SK-N-MC (cell line): ENCODE measurements at regions not wholly inside any gene's neighbourhood (a gene's known extent, or its start where the extent isn't known, plus 50 kb on each side); places are given as distances from the start of the nearest gene placed in this dataset.
A peak's percentile ranks its signal among the peaks of the same experiment; 100 is the strongest.
"Not testable (repeated sequence)": the region's sequence is repeated elsewhere in the genome, so short reads cannot be mapped to it uniquely, and the experiment has no call there.

ENCODE experiments used
- DNase-seq: peaks from one replicate; pipeline ENCODE4 v3.0.0-alpha.2; 2011; ENCODE audit warnings: low read depth, low spot score
- H3K27ac ChIP-seq: fragments of 200-600 bp; sonication (generic); 2 replicates; pipeline ENCODE4 v1.5.1; 2016; ENCODE audit warnings: mixed run types
- H3K36me3 ChIP-seq: fragments of 200-600 bp; sonication (generic); 2 replicates; pipeline ENCODE4 v1.6.1; 2017; ENCODE audit warnings: antibody characterized with exemption, low read length, mixed read lengths; ENCODE audit not compliant: insufficient read depth
- H3K4me3 ChIP-seq: fragments of 200-600 bp; sonication (generic); 2 replicates; pipeline ENCODE4 v1.5.1; 2016
- H3K9ac ChIP-seq: fragments of 200-600 bp; sonication (generic); 2 replicates; pipeline ENCODE4 v1.8.0; 2017; ENCODE audit warnings: mixed run types, mixed read lengths; ENCODE audit not compliant: insufficient read length
- H3K9me3 ChIP-seq: fragments of 200-600 bp; sonication (generic); 2 replicates; pipeline ENCODE4 v1.6.1; 2017; ENCODE audit warnings: low read depth, mild to moderate bottlenecking, antibody characterized with exemption, low read length, moderate library complexity, mixed read lengths
- EZH2 ChIP-seq: fragments of 200-600 bp; sonication (generic); IDR thresholded peaks from one replicate; pipeline ENCODE4 v1.6.1; 2017; ENCODE audit warnings: antibody characterized with exemption
- FOXP2 ChIP-seq: optimal IDR thresholded peaks from 2 replicates; pipeline ENCODE3; 2011; ENCODE audit warnings: mild to moderate bottlenecking, moderate library complexity; ENCODE audit not compliant: insufficient read depth; ENCODE audit errors: extremely low read length, control extremely low read depth
- POLR2AphosphoS5 ChIP-seq: IDR thresholded peaks from 2 replicates; pipeline ENCODE4 v1.6.1; 2012; ENCODE audit warnings: mild to moderate bottlenecking, low read depth, low read length, borderline replicate concordance

DNA sequence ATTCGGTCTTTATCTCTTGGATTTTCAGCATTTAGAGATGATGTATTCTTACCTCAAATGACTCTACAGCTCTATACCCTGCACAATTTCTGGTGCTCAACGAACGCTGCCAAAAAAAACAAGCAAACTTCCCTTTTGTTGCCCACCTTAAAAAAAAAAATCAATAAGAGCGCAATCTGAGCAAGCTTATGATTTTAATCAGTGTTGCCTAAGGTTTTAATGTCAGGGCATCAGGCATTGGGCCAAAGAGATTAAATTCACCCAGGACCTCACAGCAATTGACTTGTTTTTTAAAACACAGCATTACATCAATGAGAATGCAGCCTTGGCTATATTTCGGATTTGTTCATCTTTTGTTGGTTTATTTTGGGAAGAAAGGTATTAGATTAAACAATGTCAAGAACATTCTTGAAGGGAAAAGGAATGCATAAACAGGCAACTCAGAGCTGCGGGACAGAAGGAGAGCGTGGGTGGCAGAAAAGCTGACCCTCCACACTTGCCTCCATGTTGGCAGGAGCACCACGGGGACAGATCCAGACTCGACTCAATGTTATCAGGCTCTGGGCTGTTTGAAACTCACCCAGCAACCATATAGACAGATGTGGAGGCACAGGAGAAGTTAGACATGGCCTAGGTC is 127.5 kb upstream of the DAPK1 start:
- no peak for DNase-seq
- Histone ChIP-seq H3K27ac (no peak overlapping the region), H3K9ac (no peak overlapping the region), H3K4me3 (no peak overlapping the region), H3K36me3 (no peaks in the 10 kb centered on the region), H3K9me3 (no peaks in the 10 kb centered on the region)
- TF ChIP-seq FOXP2 = no peak
- no peak for TF ChIP-seq EZH2
- TF ChIP-seq POLR2AphosphoS5 = no peak

DNA sequence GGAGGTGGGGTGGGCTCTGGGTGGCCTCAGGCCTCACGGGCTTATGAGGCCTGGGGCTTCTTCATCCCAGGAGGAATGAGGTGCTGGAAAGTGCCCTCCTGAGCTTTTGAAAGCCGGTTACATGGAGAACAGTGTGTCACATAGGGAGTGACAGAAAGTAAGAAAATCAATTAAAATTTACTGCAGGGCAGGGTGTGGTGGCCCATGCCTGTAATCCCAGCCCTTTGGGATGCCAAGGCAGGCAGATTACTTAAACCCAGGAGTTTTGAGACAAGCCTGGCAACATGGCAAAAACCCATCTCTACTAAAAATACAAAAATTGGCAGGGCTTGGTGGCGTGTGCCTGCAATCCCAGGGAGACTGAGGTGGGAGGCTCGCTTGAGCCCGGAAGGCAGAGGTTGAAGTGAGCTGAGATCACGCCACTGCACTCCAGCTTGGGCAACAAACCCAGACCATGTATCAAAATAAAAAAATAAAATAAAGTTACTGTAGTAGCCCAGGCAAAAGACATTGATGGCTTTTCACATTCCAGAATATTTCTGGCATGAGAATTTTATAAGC is 125.8 kb upstream of the DAPK1 start:
- H3K27ac ChIP-seq = no peak overlapping the region

DNA sequence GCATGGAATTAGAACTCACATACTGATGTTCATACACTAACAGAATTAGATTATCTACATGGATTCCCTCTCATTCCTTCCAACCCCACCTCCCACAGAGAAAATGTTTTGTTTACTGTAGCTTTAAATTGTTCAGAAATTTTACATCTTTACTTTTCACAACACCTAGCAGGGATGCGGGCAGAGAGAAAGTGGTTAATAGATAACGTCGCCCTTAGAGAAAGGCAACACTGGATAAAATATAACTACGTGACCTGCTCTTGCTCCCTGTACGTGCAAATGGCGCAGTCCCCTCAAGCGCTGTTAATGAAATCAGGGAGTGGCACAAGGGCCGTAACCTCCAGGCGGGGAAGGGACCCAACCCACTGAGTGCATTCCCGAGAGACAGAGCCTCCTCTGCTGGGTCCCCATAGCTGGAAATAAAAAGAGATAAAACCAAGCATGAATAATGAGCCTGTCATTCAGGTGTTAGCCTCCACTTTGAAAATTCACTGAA is 125.3 kb upstream of the DAPK1 start:
- Histone ChIP-seq H3K9ac (no peak overlapping the region), H3K4me3 (no peak overlapping the region), H3K27ac (no peak overlapping the region), H3K9me3 (no peaks in the 10 kb centered on the region), H3K36me3 (no peaks in the 10 kb centered on the region)
- DNase-seq = no peak
- TF ChIP-seq FOXP2 = no peak
- TF ChIP-seq POLR2AphosphoS5 = no peak
- no peak for TF ChIP-seq EZH2

More for the DNA sequence above, 125.8 kb upstream of the DAPK1 start:
- Histone ChIP-seq H3K9ac (no peak overlapping the region), H3K36me3 (no peaks in the 10 kb centered on the region), H3K4me3 (no peak overlapping the region), H3K9me3 (no peaks in the 10 kb centered on the region)
- no peak for TF ChIP-seq POLR2AphosphoS5
- TF ChIP-seq FOXP2 = no peak
- no peak for TF ChIP-seq EZH2
- DNase-seq = no peak

DNA sequence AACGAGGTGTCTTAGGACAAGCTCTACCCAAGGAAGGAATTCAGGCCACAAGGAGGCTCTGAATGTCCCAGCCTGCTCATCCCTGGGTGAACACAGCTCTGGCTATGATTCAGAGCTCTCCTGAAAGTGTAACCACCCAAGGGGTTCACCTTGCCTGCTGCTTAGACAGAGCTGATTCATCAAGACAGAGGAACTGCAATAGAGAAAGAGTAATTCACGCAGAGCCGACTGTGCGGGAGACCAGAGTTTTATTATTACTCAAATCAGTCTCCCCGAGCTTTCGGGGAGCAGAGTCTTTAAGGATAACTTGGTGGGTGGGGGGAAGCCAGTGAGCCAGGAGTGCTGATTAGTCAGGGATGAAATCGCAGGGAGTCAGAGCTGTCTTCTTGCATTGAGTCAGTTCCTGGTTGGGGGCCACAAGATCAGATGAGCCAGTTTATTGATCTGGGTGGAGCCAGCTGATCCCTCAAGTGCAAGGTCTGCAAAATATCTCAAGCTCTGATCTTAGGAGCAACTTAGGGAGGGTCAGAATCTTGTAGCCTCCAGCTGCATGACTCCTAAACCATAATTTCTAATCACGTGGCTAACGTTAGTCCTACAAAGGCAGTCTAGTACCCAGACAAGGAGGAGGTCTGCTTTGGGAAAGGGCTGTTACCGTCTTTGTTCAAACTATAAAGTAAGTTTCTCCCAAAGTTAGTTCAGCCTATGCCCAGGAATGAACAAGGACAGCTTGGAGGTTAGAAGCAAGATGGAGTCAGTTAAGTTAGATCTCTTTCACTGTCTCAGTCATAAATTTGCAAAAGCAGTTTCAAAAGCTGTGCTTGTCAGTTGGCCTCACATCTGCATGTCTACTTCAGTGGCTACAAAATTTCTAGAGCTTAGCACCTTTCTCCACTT is 123.4 kb upstream of the DAPK1 start:
- H3K27ac ChIP-seq, H3K9ac ChIP-seq, DNase-seq, H3K4me3 ChIP-seq, H3K9me3 ChIP-seq, H3K36me3 ChIP-seq: not testable (repeated sequence)

DNA sequence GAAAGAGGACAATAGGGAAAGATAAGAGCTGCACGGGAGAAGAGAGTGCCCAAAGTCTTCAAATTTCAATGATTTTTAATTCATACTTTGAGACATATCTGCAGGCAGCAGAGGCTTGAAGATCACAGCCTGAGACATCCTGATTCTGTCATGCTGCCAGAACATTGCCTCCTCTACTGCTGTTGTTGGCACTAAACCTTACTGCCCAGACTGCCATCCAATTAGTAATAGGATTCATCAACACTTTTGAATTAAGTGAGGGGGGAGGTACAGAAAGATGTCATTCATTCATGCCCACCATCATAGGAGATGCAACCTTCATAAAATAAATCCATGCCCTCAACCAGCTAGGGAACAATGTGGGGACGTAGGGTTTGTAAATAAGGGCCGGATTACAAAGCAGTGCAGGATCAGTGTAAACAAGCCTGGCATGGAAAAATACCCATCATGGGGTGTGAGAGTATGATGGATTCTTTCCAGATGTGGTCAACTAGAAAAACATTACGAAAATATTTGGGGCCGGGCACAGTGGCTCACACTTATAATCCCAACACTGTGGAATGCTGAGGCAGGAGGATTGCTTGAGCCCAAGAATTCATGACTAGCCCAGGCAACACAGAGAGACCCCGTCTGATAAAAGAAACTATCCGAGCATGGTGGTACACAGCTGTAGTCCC is 122.1 kb upstream of the DAPK1 start:
- no peaks in the 10 kb centered on the region for H3K9me3 ChIP-seq
- no peaks in the 10 kb centered on the region for H3K36me3 ChIP-seq
- H3K27ac ChIP-seq = no peak overlapping the region
- no peak overlapping the region for H3K9ac ChIP-seq
- H3K4me3 ChIP-seq = no peak overlapping the region
- TF ChIP-seq POLR2AphosphoS5 = no peak
- DNase-seq = no peak

DNA sequence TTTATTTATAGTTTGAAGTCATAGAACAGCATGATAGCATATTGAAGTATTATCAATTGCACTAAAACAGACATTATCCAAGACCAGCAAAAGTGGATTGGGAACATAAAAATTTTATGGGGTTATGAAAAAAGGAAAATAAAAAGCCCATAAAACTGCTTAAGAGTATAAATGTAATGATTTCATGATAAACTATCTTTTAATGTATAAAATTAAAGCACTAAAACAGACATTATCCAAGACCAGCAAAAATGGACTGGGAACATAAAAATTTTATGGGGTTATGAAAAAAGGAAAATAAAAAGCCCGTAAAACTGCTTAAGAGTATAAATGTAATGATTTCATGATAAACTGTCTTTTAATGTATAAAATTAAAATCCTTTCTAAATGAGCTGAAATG is 119.0 kb upstream of the DAPK1 start:
- Histone ChIP-seq H3K27ac (no peak overlapping the region), H3K9me3 (no peaks in the 10 kb centered on the region), H3K4me3 (no peak overlapping the region), H3K36me3 (no peaks in the 10 kb centered on the region), H3K9ac (no peak overlapping the region)
- DNase-seq = no peak
- TF ChIP-seq FOXP2 (no peak), EZH2 (no peak), POLR2AphosphoS5 (peak; percentile 45; the same call in 1 of the 2 replicates)

DNA sequence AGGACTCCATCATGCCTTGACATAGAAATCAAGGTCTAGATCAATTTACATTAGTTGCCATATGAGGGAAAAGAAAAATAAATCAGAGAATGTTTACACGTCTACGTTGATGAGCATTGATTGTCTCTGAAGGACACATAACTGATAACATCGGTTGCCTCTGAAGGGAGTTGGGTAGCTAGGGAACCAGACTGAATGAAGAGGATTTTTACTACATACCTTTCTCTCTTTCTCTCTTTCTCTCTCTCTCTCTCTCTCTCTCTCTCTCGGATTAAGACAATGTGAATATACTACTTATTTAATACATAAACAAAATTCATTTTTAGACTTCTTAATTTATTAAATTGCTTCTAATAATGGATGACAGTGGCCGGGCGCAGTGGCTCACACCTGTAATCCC is 118.4 kb upstream of the DAPK1 start:
- TF ChIP-seq POLR2AphosphoS5 (no peak), EZH2 (no peak), FOXP2 (no peak)
- no peak for DNase-seq
- H3K9me3 ChIP-seq = no peaks in the 10 kb centered on the region
- H3K4me3 ChIP-seq = no peak overlapping the region
- no peak overlapping the region for H3K9ac ChIP-seq
- no peaks in the 10 kb centered on the region for H3K36me3 ChIP-seq
- H3K27ac ChIP-seq = no peak overlapping the region

DNA sequence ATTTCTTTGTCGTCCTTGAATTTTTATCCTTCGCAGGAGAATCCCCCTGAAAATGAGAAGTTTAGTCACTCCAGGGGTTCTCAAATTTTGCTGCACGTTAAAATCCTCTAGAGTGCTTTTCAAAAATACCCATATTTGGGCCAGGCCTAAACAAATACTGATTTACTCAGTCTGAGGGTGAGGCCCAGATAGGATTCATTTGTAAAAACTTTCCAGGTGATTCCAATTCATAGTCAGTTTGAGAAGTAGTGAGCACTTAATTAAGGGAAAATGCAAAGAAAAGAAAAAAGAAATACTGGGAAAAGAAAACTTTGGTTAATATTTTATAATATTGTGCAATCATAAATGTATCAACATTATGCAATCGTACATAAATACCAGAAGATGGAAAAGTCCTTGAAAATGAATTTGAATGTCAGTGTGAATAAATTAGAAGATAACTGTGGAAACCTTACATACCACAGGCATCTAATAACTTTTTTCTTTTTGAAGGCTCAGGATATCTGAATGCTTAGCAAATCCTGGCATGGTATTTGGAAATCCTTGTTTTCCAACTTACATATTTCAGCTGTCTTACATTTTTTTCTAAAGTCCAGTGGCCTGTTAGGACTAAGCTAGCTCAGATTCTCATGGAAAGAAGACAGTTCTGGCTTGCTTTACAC is 116.5 kb upstream of the DAPK1 start:
- Histone ChIP-seq H3K27ac (peak overlapping the region; percentile 81), H3K4me3 (peak overlapping the region; percentile 24)

More for the DNA sequence above, 116.5 kb upstream of the DAPK1 start:
- Histone ChIP-seq H3K36me3 (no peaks in the 10 kb centered on the region), H3K9me3 (no peaks in the 10 kb centered on the region), H3K9ac (peak overlapping the region; percentile 19)
- TF ChIP-seq POLR2AphosphoS5 = peak; percentile 54; the same call in 1 of the 2 replicates
- TF ChIP-seq FOXP2 = no peak
- peak; percentile 91 for DNase-seq
